ENCODE measurements at regions not wholly inside any gene's neighbourhood (a gene's known extent, or its start where the extent isn't known, plus 50 kb on each side); places are given as distances from the start of the nearest gene placed in this dataset.
A peak's percentile ranks its signal among the peaks of the same experiment; 100 is the strongest.
"Not testable (repeated sequence)": the region's sequence is repeated elsewhere in the genome, so short reads cannot be mapped to it uniquely, and the experiment has no call there.

DNA sequence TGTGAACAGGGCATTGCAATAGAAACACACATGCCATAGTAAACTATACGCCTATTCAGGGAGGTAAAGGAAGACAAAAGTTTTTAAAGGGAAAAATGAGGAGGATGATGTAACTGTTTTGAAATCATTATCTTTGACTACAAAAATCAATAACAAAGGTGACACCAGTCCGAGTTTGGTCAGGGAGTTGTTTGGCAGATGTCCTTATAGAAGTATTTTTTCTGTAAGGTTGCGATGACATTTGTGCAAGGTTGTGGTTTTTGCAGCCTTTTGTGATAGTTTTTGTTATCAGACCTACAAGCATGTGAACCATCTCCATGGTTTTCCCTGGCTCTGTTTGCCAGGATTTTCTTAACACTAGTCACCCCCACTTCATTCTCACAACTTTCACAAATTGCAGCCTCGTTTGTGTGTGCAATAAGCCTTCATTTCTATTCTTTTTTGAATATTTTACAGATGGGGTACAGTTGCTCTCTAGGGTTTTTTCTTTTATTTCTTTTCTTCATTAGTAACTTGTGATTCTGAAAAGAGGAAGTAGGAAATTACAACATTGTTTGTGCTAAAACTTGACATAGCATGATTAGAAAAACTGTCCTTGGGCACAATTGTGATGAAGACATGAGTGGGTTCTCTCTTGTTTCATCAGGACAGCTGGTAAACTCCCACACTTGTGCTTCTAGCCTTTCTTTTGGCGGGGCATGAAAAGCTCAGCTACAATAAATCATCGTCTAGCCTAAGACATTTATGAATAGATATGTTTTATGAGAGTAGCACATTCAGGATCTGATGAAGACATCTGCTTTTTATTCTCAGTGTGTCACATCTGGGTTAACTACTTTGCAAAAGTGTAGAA lies 60.2 kb upstream of the PNPLA4 start:
- no peak overlapping the region for H3K4me3 Mint-ChIP-seq (ENCODE audit: unreplicated experiment)

DNA sequence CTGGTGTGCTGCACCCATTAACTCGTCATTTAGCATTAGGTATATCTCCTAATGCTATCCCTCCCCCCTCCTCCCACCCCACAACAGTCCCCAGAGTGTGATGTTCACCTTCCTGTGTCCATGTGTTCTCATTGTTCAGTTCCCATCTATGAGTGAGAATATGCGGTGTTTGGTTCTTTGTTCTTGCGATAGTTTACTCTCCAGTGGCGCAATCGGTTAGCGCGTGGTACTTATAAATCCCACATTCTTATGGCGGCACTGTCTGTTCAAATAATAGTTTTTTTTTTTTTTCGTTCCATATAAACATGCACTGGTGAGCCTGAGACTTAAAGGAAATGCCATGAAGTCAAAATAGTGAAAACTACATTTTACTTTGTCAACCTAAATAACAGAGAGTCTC lies 59.5 kb upstream of the PNPLA4 start:
- not testable (repeated sequence) for H3K9me3 ChIP-seq (ENCODE audit: insufficient read depth, low read depth, low read length); H4K20me1 ChIP-seq (ENCODE audit: insufficient read depth, low read length); H3K36me3 Mint-ChIP-seq (ENCODE audit: low read depth, unreplicated experiment); H3K27ac ChIP-seq (ENCODE audit: low read depth, low read length); H3K79me2 ChIP-seq (ENCODE audit: insufficient read depth, low read length); H2AFZ ChIP-seq (ENCODE audit: low read depth, low read length); H3K4me3 Mint-ChIP-seq (ENCODE audit: unreplicated experiment); H3K4me2 ChIP-seq (ENCODE audit: low read length); H3K9ac ChIP-seq (ENCODE audit: low read length); H3K36me3 ChIP-seq (ENCODE audit: insufficient read depth, low read length); H3K4me3 ChIP-seq (ENCODE audit: insufficient read depth, low read depth, low read length); H3K27me3 ChIP-seq (ENCODE audit: insufficient read depth, low read length); H3K9me3 Mint-ChIP-seq (ENCODE audit: unreplicated experiment); DNase-seq (ENCODE audit: low read depth); H3K27me3 Mint-ChIP-seq (ENCODE audit: low read depth, unreplicated experiment)
- peaks cover 31% of the 10 kb centered on the region for H3K4me1 Mint-ChIP-seq (ENCODE audit: low read depth, unreplicated experiment)
- H3K27ac Mint-ChIP-seq (ENCODE audit: unreplicated experiment), result peak overlapping the region; percentile 87
- peaks cover 22% of the 10 kb centered on the region for H3K4me1 ChIP-seq (ENCODE audit: insufficient read depth, low read length)
- FAIRE-seq, result peak; percentile 96

More for the DNA sequence above, 60.2 kb upstream of the PNPLA4 start:
- Histone ChIP-seq H3K9ac (ENCODE audit: low read length) (peak overlapping the region; percentile 71), H3K4me1 (ENCODE audit: insufficient read depth, low read length) (peaks cover 22% of the 10 kb centered on the region), H2AFZ (ENCODE audit: low read depth, low read length) (no peak overlapping the region), H3K27ac (ENCODE audit: low read depth, low read length) (peak overlapping the region; percentile 91), H4K20me1 (ENCODE audit: insufficient read depth, low read length) (no peaks in the 10 kb centered on the region), H3K36me3 (ENCODE audit: insufficient read depth, low read length) (no peaks in the 10 kb centered on the region), H3K4me2 (ENCODE audit: low read length) (peak overlapping the region; percentile 60), H3K4me3 (ENCODE audit: insufficient read depth, low read depth, low read length) (peak overlapping the region; percentile 3), H3K9me3 (ENCODE audit: insufficient read depth, low read depth, low read length) (no peaks in the 10 kb centered on the region), H3K27me3 (ENCODE audit: insufficient read depth, low read length) (no peaks in the 10 kb centered on the region), H3K79me2 (ENCODE audit: insufficient read depth, low read length) (no peaks in the 10 kb centered on the region)
- peak; percentile 65 for DNase-seq (ENCODE audit: low read depth)
- Mint-ChIP-seq H3K36me3 (ENCODE audit: low read depth, unreplicated experiment) (no peaks in the 10 kb centered on the region), H3K27ac (ENCODE audit: unreplicated experiment) (peak overlapping the region; percentile 87), H3K4me1 (ENCODE audit: low read depth, unreplicated experiment) (peaks cover 31% of the 10 kb centered on the region), H3K27me3 (ENCODE audit: low read depth, unreplicated experiment) (no peaks in the 10 kb centered on the region), H3K9me3 (ENCODE audit: unreplicated experiment) (peaks cover 2% of the 10 kb centered on the region)
- TF ChIP-seq, protein P1, sequence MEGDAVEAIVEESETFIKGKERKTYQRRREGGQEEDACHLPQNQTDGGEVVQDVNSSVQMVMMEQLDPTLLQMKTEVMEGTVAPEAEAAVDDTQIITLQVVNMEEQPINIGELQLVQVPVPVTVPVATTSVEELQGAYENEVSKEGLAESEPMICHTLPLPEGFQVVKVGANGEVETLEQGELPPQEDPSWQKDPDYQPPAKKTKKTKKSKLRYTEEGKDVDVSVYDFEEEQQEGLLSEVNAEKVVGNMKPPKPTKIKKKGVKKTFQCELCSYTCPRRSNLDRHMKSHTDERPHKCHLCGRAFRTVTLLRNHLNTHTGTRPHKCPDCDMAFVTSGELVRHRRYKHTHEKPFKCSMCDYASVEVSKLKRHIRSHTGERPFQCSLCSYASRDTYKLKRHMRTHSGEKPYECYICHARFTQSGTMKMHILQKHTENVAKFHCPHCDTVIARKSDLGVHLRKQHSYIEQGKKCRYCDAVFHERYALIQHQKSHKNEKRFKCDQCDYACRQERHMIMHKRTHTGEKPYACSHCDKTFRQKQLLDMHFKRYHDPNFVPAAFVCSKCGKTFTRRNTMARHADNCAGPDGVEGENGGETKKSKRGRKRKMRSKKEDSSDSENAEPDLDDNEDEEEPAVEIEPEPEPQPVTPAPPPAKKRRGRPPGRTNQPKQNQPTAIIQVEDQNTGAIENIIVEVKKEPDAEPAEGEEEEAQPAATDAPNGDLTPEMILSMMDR (IDR thresholded peaks at IDR 0.05; ENCODE audit: insufficient read depth, low read depth, low read length), result no peak
- no peak for TF ChIP-seq EZH2 (IDR thresholded peaks at IDR 0.05; ENCODE audit: insufficient read depth, low read length)
- no peak for FAIRE-seq

DNA sequence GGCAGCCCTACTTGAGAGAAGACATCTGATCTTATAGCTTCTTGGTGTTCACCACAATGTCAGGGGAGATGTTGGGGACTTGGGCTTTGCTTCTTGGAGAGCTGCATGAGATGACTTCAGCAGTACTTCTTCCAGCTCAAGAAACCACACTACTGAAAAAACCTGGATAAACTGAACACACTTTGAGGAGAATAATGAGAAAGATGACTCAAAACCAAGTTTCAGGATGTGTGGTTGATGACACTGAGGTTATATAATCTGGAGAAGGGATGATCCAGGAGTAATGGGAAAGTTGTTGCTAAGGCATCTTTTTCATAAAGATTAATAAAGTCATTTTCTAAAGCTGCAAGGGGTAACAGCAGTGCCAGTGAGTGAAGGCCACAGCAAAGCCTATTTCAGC lies 58.4 kb upstream of the PNPLA4 start:
- Histone ChIP-seq H3K79me2 (ENCODE audit: insufficient read depth, low read length) (no peaks in the 10 kb centered on the region), H3K4me3 (ENCODE audit: insufficient read depth, low read depth, low read length) (no peak overlapping the region), H3K9ac (ENCODE audit: low read length) (no peak overlapping the region), H4K20me1 (ENCODE audit: insufficient read depth, low read length) (no peaks in the 10 kb centered on the region), H3K36me3 (ENCODE audit: insufficient read depth, low read length) (no peaks in the 10 kb centered on the region), H3K4me2 (ENCODE audit: low read length) (no peak overlapping the region), H3K27ac (ENCODE audit: low read depth, low read length) (peak overlapping the region; percentile 1), H3K9me3 (ENCODE audit: insufficient read depth, low read depth, low read length) (no peaks in the 10 kb centered on the region), H3K27me3 (ENCODE audit: insufficient read depth, low read length) (no peaks in the 10 kb centered on the region), H3K4me1 (ENCODE audit: insufficient read depth, low read length) (peaks cover 22% of the 10 kb centered on the region), H2AFZ (ENCODE audit: low read depth, low read length) (no peak overlapping the region)
- H3K27me3 Mint-ChIP-seq (ENCODE audit: low read depth, unreplicated experiment), result no peaks in the 10 kb centered on the region
- FAIRE-seq, result peak; percentile 26
- peak; percentile 64 for DNase-seq (ENCODE audit: low read depth)
- H3K27ac Mint-ChIP-seq (ENCODE audit: unreplicated experiment), result peak overlapping the region; percentile 62
- H3K36me3 Mint-ChIP-seq (ENCODE audit: low read depth, unreplicated experiment), result no peaks in the 10 kb centered on the region
- no peak overlapping the region for H3K4me3 Mint-ChIP-seq (ENCODE audit: unreplicated experiment)
- peaks cover 2% of the 10 kb centered on the region for H3K9me3 Mint-ChIP-seq (ENCODE audit: unreplicated experiment)
- TF ChIP-seq, protein P1 (IDR thresholded peaks at IDR 0.05; ENCODE audit: insufficient read depth, low read depth, low read length), result no peak
- no peak for TF ChIP-seq EZH2 (IDR thresholded peaks at IDR 0.05; ENCODE audit: insufficient read depth, low read length)
- peaks cover 28% of the 10 kb centered on the region for H3K4me1 Mint-ChIP-seq (ENCODE audit: low read depth, unreplicated experiment)

Measured in astrocyte (in vitro differentiated cells and primary cell).